Fibroblast of gingiva (primary cell): ENCODE measurements at regions not wholly inside any gene's neighbourhood (a gene's known extent, or its start where the extent isn't known, plus 50 kb on each side); places are given as distances from the start of the nearest gene placed in this dataset.
"Not testable (repeated sequence)": the region's sequence is repeated elsewhere in the genome, so short reads cannot be mapped to it uniquely, and the experiment has no call there.

ENCODE experiments used
- DNase-seq: peaks from one replicate; pipeline ENCODE4 v3.0.0-alpha.2; 2011; ENCODE audit warnings: low read depth

GRCh38 chr18:34352385-34353163 lies 127.9 kb upstream of the NOL4 start:
- no peak for DNase-seq

DNA sequence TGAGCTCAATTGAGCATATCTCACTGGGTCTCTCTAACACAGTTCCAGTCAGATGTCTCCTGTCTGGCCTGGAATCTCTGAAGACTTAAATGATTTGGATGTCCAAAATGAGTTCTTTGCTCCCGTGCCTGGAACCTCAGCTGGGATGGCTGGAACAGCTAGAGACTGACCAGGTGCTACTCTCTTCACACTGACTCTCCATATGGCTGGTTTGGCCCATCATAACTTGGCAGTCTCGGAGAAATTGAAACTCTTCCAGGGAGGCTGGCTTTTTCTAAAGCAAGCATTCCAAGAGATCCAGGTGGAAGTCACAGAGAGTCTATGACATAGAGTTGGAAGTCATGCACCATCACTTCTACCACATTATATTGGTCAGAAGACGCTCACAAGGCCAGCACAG lies 129.6 kb upstream of the NOL4 start:
- no peak for DNase-seq

DNA sequence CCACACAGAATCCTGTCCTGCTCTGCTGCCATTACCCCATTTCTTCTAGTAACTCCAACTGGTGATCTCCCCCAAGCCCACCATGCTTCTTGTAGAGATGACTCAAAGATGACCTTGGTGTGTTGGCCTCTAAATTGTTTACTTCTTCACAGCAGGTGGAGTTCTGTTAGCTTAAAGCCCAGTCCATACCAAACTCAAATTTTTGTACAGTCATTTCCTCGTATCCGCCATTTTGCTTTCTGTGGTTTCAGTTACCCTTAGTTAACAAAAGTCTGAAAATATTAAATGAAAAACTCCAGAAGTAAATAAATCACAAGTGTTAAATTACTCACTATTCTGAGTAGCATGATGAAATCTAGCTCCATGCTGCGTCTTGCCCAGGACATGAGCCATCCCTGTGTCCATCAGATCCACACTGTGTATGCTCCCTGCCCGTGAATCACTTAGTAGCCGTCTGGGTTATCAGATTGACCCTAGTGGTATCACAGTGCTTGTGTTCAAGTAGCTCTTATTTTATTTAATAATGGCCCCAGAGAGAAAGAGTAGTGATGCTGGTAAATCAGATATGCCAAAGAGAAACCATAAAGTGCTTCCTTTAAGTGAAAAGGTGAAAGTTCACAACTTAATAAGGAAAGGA lies 133.3 kb upstream of the NOL4 start:
- DNase-seq, result no peak

DNA sequence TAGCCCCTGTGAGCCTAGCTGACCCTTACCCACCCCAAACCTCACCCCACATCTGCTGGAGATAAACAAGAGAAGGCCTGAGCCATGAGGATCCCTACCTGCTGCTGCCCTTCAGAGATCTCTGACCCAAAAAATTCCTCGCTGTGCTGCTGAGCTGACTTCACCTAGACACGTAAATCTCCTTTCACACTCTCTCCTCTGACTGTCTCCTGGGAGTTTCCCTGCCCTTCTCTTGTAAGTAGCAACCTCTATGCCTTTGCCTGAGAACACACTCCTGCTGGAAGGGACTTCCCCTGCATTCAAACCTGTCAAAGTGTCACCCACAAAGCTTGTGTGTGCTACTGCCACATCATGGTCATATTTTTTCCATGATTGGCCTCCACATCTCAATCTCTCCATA lies 134.2 kb upstream of the NOL4 start:
- DNase-seq, result no peak

GRCh38 chr18:34364699-34365098 lies 140.0 kb upstream of the NOL4 start:
- no peak for DNase-seq

DNA sequence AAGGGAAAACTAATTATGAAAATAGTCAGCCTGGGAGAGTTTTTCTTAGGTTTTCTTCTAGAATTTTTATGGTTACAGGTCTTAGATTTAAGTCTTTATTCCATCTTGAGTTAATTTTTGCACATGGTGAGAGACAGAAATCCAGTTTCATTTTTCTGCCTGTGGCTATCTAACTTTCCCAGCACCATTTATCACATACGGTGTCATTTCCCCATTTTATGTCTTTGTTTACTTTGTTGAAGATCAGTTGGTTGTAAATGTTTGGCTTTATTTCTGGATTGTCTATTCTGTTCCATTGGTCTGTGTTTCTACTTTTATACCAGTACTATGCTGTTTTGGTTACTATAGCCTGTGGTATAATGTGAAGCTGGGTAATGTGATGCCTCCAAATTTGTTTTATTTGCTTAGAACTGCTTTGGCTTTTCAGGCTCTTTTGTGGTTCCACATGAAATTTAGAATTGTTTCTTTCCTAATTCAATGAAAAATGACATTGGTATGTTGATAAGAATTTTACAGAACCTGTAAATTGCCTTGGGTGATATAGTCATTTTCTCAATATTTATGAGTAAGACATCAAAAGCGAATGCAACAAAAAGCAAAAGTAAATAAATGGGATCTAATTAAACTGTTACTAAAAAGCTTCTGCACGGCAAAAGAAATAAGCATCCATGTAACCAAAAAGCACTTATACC lies 146.1 kb upstream of the NOL4 start:
- no peak for DNase-seq

GRCh38 chr18:34380326-34380725 lies 155.6 kb upstream of the NOL4 start:
- no peak for DNase-seq

DNA sequence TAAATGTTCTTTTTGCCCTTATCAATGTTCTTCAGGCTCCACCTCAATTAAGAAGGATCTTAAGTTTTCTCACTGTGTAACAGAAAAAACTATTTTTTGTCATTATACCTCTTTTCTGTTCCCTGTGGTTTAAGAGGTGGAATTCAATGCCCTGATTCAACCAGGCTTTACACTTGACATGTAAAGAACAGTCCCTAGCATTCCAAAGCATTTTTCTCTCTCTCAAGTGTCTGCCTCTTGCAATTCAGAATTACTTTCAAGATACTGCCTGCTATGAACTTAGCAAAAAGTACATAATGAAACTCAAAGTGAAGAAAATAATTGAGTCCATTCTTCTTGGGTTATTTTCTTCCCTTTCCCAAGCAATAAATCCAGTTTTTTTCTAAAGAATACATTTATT lies 160.6 kb upstream of the NOL4 start:
- no peak for DNase-seq

- DNase-seq, result no peak
Observed at GRCh38 chr18:34386803-34387202, 162.1 kb upstream of the NOL4 start.

- no peak for DNase-seq
Observed at GRCh38 chr18:34397286-34397896, 172.7 kb upstream of the NOL4 start.

DNA sequence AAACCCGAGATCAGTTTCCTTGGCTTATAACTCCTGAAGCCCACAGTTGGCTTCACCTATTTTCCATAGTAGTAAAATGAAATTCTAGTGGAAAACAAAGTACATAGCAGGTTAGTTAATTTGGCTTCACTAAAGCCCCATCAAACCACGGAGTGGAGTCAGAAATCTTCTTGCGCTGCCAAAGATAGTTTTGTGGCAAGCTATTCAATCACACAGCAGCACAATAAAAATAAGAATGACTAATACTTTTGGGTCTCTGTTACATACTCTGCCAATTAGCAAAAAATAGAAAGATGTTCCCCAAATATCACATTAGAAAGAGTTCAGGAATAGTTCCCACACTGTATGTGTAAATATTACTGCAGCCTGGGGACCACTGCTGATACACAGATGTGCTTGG lies 175.2 kb upstream of the NOL4 start:
- DNase-seq, result no peak

GRCh38 chr18:34400834-34401233 lies 176.1 kb upstream of the NOL4 start:
- DNase-seq, result no peak

- no peak for DNase-seq
Observed at GRCh38 chr18:34401775-34402174, 177.1 kb upstream of the NOL4 start.

DNA sequence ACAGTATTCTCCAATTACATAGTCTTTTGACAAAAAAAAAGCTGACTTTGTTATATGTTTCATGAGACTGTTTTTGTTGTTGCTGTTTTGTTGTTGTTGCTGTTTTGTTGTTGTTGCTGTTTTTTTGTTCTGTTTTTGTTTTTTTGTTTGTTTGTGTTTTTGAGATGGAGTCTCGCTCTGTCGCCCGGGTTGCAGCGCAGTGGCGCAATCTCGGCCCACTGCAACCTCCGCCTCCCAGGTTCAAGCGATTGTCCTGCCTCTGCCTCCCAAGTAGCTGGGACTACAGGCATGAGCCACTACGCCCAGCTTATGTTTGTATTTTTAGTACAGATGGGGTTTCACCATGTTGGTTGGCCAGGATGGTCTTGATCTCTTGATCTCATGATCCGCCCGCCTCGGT lies 182.8 kb upstream of the NOL4 start:
- DNase-seq, result not testable (repeated sequence)

- DNase-seq, result no peak
Observed at GRCh38 chr18:34411952-34412351, 187.2 kb upstream of the NOL4 start.

GRCh38 chr18:34431042-34431441 lies 206.3 kb upstream of the NOL4 start:
- no peak for DNase-seq

DNA sequence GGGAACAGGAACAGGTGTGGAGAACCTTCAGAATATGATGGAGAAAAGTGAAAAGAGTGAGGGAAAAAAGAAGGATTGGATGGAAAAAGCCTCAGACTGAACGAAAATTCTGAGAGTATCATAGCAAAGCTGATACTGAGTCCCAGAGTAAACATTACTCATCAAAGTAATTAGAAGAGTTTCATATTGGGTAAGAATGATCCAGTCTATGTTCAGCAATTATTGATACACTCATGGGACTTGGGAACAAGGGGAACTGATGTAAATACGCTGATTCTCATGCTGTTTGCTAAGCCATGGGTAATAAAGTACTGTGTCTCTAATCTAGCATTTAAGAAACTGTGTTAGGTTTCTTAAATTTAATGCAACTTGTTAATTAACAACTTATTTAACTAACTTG lies 219.9 kb upstream of the NOL4 start:
- DNase-seq, result no peak

DNA sequence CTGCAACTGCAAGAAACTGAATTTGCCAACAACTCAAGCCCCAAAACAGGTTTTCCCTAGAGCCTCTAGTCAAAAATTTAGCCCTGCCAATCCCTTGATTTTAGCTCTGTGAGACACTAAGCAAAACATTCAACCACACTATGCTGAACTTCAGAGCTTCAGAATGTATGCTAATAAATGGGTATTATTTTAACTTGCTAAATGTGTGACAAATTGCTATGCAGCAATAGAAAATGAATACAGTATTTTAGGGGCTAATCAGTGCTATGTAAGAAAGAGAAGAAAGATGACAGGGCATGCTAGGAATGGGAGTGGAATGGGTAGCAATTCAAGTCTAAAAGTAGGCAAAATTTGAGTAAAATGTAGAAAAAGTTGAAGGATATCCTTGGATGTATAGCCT lies 223.9 kb upstream of the NOL4 start:
- DNase-seq, result no peak

DNA sequence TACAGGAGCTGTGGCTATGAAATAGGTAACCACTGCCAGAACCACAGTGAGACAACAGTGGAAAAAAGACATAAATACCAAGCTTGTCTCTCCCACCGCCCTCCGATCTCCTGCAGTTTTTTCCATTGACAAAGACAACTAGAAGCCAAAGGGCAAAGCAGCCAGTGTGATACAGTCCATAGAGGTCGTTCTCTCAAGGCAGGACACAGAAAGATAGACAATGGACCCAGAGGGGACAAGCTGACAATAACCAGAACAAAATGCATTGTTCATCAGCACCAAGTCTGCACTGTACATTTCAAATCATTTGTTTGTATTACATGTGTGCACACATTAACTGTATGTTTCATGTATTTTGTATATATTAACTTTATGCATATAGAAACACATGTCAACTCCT lies 233.0 kb upstream of the NOL4 start:
- DNase-seq, result no peak

DNA sequence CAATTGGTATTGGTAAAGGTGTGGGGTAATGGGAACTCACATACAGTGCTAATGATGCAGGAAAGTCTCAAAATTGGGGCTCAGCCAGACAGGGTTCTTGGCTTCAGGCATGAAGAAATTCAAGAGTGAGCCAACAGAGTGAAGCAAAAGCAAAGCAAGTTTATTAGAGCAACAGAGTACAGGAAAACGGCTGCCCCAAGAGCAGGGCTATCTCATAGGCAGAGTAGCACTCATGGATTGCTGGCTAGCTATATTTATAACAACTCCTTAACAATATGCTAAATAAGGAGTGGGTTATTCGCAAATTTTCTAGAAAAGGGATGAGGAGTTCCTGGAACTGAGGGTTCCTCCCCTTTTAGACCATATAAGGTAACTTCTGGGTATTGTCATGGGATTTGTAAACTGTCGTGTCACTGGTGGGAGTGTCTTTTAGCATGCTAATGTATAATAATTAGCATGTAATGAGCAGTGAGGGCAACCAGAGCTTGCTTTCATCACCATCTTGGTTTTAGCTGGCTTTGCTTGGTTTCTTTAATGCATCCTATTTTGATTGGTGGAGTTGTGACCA lies 233.8 kb upstream of the NOL4 start:
- no peak for DNase-seq

- DNase-seq, result no peak
Observed at GRCh38 chr18:34461266-34461665, 236.6 kb upstream of the NOL4 start.

DNA sequence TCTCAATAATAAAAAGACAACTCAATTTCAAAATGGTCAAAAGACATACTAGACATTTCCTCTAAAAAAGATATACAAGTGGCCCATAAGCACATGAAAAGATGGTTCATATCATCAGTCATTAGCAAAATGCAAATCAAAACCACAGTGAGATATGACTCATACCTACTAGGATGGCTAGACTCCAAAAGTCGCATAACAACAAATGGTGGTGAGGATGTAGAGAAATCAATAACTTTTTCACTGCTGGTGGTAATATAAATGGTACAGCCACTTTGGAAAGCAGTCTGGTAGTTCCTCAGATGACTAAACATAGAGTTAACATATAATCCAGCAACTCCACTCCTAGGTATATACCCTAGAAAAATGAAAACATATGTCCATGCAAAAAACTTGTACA lies 242.3 kb upstream of the NOL4 start:
- DNase-seq, result no peak
